HL-60 (cell line): ENCODE measurements at regions not wholly inside any gene's neighbourhood (a gene's known extent, or its start where the extent isn't known, plus 50 kb on each side); places are given as distances from the start of the nearest gene placed in this dataset.

Experiments used
- DNase-seq, 2 experiments: peaks; one replicate each; pipeline ENCODE4 v3.0.0-alpha.2; 2010 to 2020; ENCODE audit warnings: low read depth in 1 of 2, low spot score in 1 of 2
- H3K27ac ChIP-seq: fragments of 250-450 bp; sonication (Bioruptor Pico); replicated peaks from 2 replicates; pipeline ENCODE4 v1.5.1; 2020; ENCODE audit warnings: mild to moderate bottlenecking, moderate library complexity
- H3K27me3 ChIP-seq: fragments of 250-450 bp; sonication (Bioruptor Pico); 2 replicates; pipeline ENCODE4 v1.5.1; 2021; ENCODE audit warnings: mild to moderate bottlenecking, moderate library complexity; ENCODE audit not compliant: insufficient read depth, poor library complexity, severe bottlenecking
- H3K4me3 ChIP-seq: replicated peaks from 2 replicates; pipeline ENCODE4 v1.5.1; 2011; ENCODE audit warnings: mild to moderate bottlenecking, control low read depth, low read length; ENCODE audit not compliant: insufficient read depth
- CTCF ChIP-seq: IDR thresholded peaks from one replicate; pipeline ENCODE4 v1.5.1; 2011; ENCODE audit warnings: low read length, control low read depth, inconsistent platforms; ENCODE audit not compliant: insufficient read depth
- GABPA ChIP-seq: IDR thresholded peaks from 2 replicates; pipeline ENCODE4 v1.6.1; 2012; ENCODE audit warnings: low read depth
- POLR2AphosphoS5 ChIP-seq: IDR thresholded peaks from 2 replicates; pipeline ENCODE4 v1.6.1; 2012; ENCODE audit warnings: low read depth
- REST ChIP-seq: IDR thresholded peaks from 2 replicates; pipeline ENCODE4 v1.6.1; 2012; ENCODE audit warnings: low read depth; ENCODE audit not compliant: insufficient replicate concordance
- SPI1 ChIP-seq: IDR thresholded peaks from 2 replicates; pipeline ENCODE4 v1.6.1; 2012; ENCODE audit warnings: low read depth, mild to moderate bottlenecking, borderline replicate concordance

- Histone ChIP-seq H3K27ac (no peak overlapping the region), H3K27me3 (no peaks in the 10 kb centered on the region), H3K4me3 (no peak overlapping the region)
- DNase-seq: no peak
- TF ChIP-seq SPI1: no peak
- no peak for TF ChIP-seq REST
- TF ChIP-seq CTCF: no peak
- TF ChIP-seq POLR2AphosphoS5: no peak
- TF ChIP-seq GABPA: no peak
Measured at GRCh38 chr3:75126556-75126955, 512.1 kb upstream of the CNTN3 start.

GRCh38 chr3:75129101-75129500 lies 514.6 kb upstream of the CNTN3 start:
- no peak for TF ChIP-seq CTCF
- no peak for TF ChIP-seq SPI1
- TF ChIP-seq GABPA: no peak
- TF ChIP-seq REST: no peak
- no peak for TF ChIP-seq POLR2AphosphoS5
- H3K27me3 ChIP-seq: no peaks in the 10 kb centered on the region
- no peak for DNase-seq
- H3K27ac ChIP-seq: no peak overlapping the region
- H3K4me3 ChIP-seq: no peak overlapping the region

GRCh38 chr3:75136100-75136897 lies 521.8 kb upstream of the CNTN3 start:
- DNase-seq: no peak
- TF ChIP-seq POLR2AphosphoS5: no peak
- TF ChIP-seq REST: no peak
- no peak for TF ChIP-seq CTCF
- TF ChIP-seq SPI1: no peak
- no peak for TF ChIP-seq GABPA
- Histone ChIP-seq H3K4me3 (no peak overlapping the region), H3K27me3 (no peaks in the 10 kb centered on the region), H3K27ac (no peak overlapping the region)
